Brain microvascular endothelial cell (primary cell): ENCODE measurements at regions not wholly inside any gene's neighbourhood (a gene's known extent, or its start where the extent isn't known, plus 50 kb on each side); places are given as distances from the start of the nearest gene placed in this dataset.

Experiments
- DNase-seq: peaks from one replicate; pipeline ENCODE4 v3.0.0-alpha.2; 2020
- H3K27ac ChIP-seq: fragments of 250-450 bp; sonication (Bioruptor Pico); 2 replicates; pipeline ENCODE4 v1.5.1; 2020; ENCODE audit warnings: mild to moderate bottlenecking, moderate library complexity
- H3K27me3 ChIP-seq: fragments of 250-450 bp; sonication (Bioruptor Pico); replicated peaks from 2 replicates; pipeline ENCODE4 v1.5.1; 2020; ENCODE audit warnings: mild to moderate bottlenecking
- H3K36me3 ChIP-seq: fragments of 250-450 bp; sonication (Bioruptor Pico); replicated peaks from 2 replicates; pipeline ENCODE4 v1.5.1; 2020; ENCODE audit warnings: mild to moderate bottlenecking
- H3K4me3 ChIP-seq: 2 replicates; pipeline ENCODE4 v1.5.1; 2011; ENCODE audit warnings: low read depth, mild to moderate bottlenecking, control low read depth, low read length, moderate library complexity
- in situ Hi-C: cut with HindIII; loops from 2 replicates; pipeline ENCODE4 v1.10.0; 2017; ENCODE audit warnings: low sequenced_read_pairs, low pct_ligation_motif_present
- TF ChIP-seq, protein P1 (sequence below): IDR thresholded peaks from 2 replicates; pipeline ENCODE4 v1.5.1; 2011; ENCODE audit warnings: low read depth, mild to moderate bottlenecking, moderate library complexity, low read length, control low read depth, inconsistent platforms; ENCODE audit errors: missing control alignments

DNA sequence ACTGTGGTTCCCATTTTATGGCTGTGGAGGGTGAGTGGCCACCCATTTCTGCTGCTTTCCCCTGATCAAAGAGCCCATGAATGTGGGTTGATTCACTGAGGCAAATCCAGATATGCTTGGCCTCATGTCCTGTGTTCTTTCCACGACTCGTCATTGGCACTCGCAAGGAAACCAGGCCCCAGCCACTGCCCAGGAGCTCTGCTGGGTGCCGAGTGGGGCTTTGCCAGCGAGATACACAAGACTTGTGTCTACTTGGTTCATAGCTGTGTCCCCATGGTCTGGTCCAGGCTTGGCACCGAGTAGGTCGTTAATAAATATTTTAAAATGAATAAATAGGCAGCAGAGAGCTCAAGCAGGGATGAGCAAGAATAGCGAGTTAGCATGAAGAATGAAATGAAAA lies 1291.5 kb downstream of the TBC1D22A start:
- TF ChIP-seq, protein P1, sequence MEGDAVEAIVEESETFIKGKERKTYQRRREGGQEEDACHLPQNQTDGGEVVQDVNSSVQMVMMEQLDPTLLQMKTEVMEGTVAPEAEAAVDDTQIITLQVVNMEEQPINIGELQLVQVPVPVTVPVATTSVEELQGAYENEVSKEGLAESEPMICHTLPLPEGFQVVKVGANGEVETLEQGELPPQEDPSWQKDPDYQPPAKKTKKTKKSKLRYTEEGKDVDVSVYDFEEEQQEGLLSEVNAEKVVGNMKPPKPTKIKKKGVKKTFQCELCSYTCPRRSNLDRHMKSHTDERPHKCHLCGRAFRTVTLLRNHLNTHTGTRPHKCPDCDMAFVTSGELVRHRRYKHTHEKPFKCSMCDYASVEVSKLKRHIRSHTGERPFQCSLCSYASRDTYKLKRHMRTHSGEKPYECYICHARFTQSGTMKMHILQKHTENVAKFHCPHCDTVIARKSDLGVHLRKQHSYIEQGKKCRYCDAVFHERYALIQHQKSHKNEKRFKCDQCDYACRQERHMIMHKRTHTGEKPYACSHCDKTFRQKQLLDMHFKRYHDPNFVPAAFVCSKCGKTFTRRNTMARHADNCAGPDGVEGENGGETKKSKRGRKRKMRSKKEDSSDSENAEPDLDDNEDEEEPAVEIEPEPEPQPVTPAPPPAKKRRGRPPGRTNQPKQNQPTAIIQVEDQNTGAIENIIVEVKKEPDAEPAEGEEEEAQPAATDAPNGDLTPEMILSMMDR, result no peak
- in situ Hi-C loops, result no loop called here
- H3K27ac ChIP-seq, result no peak overlapping the region
- H3K36me3 ChIP-seq, result no peaks in the 10 kb centered on the region
- H3K27me3 ChIP-seq, result no peaks in the 10 kb centered on the region
- no peak for DNase-seq
- H3K4me3 ChIP-seq, result no peak overlapping the region

DNA sequence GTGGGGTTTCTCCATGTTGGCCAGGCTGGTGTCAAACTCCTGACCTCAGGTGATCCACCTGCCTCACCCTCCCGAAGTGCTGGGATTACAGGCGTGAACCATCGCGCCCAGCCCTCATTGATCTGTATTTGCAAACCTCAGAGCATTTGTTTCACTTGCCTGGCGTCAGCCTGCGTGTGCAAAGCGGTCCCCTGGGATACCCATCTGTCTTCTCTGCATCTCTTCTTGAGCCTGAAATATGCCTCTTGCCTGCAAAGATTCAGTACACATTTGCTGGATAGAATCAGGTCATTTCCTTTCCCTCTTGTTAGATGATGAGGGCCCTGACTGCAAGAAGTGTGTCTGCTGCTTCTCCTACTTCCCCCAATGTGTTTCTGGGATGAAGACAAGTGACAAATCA lies 1291.0 kb downstream of the TBC1D22A start:
- Histone ChIP-seq H3K36me3 (no peaks in the 10 kb centered on the region), H3K27ac (no peak overlapping the region), H3K4me3 (no peak overlapping the region), H3K27me3 (no peaks in the 10 kb centered on the region)
- no peak for DNase-seq
- in situ Hi-C loops, result no loop called here
- TF ChIP-seq, protein P1, result no peak

DNA sequence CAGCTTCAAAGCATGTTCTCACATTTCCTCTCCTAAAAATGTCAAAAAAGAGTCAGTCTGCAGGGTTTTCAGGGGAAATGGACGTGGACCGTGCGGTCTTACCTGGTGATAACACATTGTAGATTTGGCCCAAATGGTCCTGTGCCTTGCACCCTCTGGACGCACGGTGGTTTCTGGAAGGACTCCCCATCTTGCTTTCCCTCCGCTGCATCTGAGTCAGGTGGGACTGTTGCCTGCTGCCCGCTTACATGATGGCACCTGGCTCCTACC lies 1290.1 kb downstream of the TBC1D22A start:
- Histone ChIP-seq H3K27ac (no peak overlapping the region), H3K27me3 (no peaks in the 10 kb centered on the region), H3K4me3 (no peak overlapping the region), H3K36me3 (no peaks in the 10 kb centered on the region)
- in situ Hi-C loops, result no loop called here
- no peak for DNase-seq
- TF ChIP-seq, protein P1, result no peak

DNA sequence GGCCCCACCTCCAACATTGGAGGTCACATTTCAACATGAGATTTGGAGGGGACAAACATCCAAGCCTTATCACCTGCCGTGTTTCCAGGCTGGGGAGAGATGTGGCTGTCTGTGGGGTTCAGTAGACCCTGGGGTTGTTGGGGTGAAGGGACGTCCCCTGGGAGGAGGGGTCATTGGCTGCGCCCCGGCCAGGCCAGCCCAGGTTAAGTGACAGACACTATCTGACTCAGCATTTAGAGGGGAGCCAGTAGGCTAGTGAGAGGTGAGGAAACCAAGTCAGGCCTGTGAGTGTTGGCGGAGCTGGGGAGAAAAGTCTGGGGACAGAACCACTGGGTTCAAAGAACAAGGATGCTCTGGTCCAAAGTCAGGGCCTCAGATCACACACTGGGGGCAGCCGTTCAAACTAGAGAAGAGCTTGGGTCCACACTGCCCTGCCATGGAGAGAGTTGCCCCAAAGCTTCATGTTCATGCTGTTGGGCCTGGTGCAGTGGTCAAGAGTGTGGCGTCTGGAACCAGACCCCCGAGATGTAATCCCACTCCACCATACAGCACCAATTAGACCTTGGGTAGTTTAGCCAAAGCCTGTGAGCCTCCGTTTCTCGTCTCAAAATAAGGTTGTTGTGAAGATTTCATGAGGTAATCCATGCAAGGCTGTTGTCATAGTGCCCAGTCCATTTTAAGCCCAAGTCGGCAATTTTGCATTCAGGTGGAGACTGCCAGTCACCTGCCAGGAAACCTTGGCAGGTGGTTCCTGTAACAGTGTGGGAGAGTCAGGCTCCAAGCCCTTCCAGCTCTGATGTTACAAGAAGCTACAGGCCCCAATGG lies 1289.6 kb downstream of the TBC1D22A start:
- DNase-seq, result no peak
- H3K4me3 ChIP-seq, result no peak overlapping the region
- no peaks in the 10 kb centered on the region for H3K27me3 ChIP-seq
- TF ChIP-seq, protein P1, result no peak
- H3K27ac ChIP-seq, result no peak overlapping the region
- H3K36me3 ChIP-seq, result no peaks in the 10 kb centered on the region
- in situ Hi-C loops, result no loop called here

DNA sequence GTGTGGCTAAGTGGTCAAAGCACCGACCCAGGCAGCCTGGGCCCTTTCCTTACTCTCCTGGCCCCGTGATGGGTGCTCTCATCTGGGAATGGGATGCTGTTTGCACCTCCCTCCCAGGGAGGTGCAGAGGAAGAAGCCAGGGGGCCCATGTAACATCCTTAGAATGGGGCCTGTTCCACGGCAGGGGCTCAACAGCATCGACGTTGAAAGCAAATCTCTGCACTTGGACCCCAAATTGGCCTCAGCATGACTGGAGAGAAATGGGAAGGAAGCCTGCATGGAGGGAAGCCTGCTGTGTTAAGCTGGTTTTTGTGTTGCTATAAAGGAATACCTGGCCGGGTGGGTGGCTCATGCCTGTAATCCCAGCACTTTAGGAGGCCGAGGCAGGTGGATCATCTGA lies 1288.4 kb downstream of the TBC1D22A start:
- no peak for DNase-seq
- Histone ChIP-seq H3K4me3 (no peak overlapping the region), H3K27ac (no peak overlapping the region), H3K27me3 (no peaks in the 10 kb centered on the region), H3K36me3 (no peaks in the 10 kb centered on the region)
- in situ Hi-C loops, result no loop called here
- TF ChIP-seq, protein P1, result no peak

DNA sequence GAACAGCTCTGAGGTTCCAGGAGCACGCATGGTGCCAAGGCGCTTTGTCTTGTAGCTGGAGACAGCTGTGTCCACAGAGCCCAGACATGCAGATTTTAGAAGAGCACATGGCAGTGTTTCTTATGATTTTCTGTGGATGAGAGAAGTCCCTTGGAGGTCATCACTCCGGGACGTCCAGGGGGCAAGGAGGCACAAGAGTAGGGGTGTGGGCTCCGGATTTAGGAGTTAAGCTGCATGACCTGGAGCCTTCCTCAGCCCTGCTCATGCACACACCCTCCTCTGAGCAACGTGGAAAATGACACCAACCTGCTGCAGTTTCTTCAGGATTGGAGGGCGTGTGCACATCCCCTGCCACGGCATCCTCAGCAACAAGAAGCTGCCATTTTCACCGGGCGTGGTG lies 1286.7 kb downstream of the TBC1D22A start:
- H3K27me3 ChIP-seq, result no peaks in the 10 kb centered on the region
- no peak overlapping the region for H3K27ac ChIP-seq
- in situ Hi-C loops, result no loop called here
- no peaks in the 10 kb centered on the region for H3K36me3 ChIP-seq
- DNase-seq, result no peak
- H3K4me3 ChIP-seq, result no peak overlapping the region
- TF ChIP-seq, protein P1, result no peak
